GM18508 (cell line): ENCODE measurements at regions not wholly inside any gene's neighbourhood (a gene's known extent, or its start where the extent isn't known, plus 50 kb on each side); places are given as distances from the start of the nearest gene placed in this dataset.

Source experiments
- ATAC-seq: cut with Tn5 transposase; IDR thresholded peaks from one replicate; pipeline ENCODE4 v1.9.1; 2021; ENCODE audit warnings: moderate number of reproducible peaks; ENCODE audit not compliant: insufficient read depth, unreplicated experiment

DNA sequence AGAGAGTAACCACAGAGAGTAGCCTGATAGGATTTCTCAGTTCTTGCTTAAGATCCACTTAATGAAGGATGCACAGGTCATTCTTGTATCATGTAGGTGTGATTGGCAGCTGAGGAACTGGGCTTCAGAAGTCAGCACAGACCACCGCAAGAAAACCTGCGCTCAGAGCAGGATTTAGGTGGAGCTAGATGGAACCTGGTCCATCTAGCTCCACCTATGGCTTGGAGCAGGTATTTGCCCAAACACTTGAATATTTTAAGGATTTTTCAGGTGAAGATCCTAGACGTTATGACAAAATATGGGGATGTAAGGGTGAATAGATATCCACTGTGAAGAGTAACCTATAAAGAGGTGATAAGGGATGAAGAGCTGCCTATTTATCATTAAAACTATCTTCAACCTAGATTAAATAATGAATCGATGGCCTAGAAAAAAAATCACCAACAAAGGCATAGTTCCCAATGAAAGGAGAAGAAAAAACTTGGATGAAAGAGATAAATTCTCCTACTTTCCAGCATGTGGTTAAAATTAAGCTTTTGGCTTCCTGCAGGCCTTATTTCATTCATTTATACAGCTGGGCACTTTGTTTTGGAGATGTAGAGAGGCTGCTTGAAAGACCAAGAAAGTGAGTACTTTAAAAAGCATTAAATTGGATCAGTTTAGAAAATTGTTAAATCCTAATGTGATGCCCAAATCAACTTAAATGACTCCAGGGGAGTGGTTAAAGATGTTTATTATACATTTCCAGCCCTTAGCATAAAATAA is 778.4 kb upstream of the GJE1 start:
- ATAC-seq = no peak

DNA sequence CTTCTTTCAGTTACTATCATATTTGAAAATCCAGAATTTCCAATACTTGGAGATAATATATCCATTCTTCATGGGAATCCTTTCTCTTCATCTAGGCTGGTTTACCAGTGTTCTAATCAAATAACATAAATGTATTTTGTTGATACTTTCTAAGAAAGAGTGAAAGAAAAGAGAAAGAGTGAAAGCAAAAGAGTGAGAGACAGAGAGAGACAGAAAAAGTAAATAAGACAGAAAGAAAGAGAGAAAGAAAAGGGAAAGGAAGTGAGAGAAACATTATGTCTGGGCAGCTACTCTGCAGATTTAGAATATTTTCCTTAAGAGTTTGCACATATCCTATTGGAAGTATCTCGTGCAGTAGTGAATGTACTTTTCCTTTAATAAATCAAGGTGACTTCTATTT is 781.0 kb upstream of the GJE1 start:
- ATAC-seq = no peak

DNA sequence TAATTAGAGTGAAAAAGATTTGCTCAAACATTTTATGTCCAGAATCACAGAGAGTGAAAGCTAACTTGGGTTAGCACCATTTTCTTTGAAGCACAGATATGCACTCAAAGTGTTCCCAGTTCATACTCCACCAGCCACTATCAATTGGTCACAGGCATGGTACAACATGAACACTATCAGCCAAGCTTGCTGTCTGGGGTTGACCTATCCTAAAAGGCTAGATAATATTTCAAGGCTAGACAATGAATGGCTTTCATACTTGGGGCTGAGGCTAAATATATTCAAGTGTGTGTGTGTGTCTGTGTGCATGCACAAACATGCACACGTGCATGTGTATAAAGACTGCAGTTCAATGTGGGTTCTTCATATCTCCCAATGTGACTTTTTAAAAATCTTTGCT is 783.0 kb upstream of the GJE1 start:
- ATAC-seq = no peak

DNA sequence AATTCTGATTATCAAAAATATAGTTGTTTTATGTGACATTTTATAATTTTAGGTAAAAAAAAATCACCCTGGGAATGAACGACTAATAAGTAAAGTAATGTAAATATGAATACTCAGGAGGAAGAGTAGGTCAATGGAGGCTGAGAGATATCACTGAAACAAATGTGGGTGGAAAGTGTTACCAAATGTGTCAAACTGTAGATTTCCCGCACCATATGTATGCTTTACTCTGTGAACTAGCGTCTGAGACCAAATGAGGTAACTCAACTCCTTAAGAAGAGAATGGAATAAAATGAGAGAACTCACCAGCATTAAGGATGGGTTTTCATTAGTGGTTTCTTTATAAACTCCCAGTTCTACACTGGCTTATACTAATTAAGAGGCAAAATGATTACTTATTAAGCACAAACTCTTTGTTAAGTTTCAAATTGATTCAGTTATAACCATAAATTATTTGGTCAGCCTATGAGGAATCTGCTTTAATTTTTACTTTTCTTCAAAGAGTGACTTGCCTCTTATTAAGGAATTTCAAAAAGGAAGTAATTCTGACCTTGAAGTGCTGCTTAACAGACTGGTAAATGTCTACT is 784.7 kb upstream of the GJE1 start:
- no peak for ATAC-seq

DNA sequence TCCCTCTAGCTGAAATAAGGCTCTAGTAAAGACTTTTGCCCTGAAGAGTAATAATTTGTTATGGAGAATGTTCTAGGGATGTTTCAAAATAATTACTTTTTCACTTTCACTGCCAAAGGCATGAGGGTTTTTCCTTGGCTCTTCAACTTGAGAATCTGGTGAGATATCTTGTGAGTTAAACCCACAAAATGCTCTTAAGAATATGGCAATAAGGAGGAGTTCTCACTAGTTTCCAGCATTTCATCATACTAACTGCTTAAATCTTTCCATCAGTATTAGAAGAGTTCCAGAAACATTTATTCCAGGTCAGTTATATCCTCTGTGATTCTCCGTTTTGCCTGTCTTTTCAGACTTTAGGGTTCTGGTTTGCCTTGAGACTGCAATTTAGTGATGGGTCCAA is 785.6 kb upstream of the GJE1 start:
- no peak for ATAC-seq

DNA sequence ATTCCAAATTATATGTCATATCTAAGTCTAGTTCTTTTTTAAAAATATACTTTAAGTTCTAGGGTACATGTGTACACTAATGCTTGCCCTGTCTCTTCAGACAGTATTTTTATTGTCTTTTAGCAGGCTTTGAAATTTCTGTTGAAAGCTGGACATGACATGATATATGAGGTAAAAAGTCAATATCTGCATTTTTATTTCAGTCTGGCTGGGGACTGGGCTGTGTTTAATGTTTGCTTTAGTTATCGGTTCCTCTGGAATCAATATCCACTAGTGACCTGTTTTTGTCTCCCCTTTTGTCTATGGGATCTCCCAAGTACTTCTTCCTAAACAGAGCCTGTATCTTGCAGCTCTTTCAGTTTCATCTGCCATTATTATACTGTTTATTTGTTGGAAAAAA is 786.2 kb upstream of the GJE1 start:
- ATAC-seq = no peak

DNA sequence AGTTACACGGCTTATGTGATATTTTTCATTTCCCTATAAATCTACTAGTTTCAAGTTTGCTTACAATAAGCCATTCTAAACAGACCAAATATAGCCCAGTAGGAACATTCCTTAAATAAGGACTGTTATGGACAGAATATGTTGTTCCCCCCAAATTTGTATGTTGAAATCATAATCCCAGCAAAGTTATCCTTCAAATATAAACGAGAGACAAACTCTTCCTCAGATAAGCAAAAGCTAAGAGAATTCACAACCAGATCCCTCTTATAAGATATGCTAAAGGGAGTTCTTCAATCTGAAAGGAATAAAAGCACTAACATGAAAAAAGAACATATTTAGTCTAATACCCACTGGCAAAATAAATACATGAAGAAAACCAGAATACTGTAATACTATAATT is 795.5 kb upstream of the GJE1 start:
- no peak for ATAC-seq

DNA sequence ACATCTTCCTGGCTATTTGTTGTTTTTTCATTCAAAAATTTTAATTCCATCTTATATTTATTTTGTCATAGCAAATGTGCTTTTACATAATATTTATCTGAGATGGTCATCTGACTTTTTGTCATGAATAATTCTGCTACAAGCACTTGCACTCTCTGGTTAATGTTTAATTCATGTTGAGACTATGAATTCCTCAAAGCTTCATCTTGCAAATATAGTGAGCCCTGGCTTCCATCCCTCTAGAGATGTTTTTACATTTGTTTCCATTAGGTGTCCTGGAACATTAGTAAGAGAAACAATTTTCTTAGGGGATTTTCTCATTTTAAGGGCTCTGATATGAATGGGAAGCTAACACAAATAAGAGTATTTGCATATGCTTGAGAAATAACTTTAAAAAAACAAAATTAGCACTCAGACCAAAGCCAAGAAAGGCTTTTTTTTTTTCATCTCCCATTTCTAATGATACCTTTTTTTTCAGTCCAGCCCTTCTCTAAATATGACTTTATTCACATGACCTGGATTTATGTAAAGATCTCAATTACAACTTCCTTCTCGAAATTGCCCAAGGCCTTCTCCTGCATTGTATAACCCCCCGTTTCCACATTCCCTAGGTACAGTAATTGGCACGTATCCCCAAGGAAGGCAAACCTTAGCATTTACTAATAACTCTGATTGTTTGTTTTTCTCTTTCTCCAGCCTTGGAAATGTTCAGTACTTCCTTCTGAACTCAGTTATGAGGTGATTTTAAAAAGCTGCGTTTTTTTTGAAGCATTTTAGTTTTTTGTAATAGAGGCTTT is 797.0 kb upstream of the GJE1 start:
- no peak for ATAC-seq

DNA sequence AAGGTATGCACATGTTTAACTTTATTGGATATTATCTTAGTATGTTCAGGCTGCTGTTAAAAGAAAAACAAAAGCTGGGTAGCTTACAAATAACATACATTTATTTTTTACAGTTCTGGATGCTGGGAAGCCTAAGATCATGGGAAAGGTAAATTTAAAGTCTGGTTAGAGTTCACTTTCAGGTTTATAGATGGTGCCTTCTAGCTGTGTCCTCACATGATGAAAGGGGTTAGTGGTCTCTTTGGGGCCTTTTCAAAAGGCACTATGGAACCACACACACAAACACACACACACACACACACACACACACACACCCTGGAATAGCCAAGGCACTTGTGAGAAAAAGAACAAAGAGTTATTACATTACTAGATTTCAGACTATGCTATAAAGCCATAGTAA is 805.8 kb upstream of the GJE1 start:
- ATAC-seq = no peak

DNA sequence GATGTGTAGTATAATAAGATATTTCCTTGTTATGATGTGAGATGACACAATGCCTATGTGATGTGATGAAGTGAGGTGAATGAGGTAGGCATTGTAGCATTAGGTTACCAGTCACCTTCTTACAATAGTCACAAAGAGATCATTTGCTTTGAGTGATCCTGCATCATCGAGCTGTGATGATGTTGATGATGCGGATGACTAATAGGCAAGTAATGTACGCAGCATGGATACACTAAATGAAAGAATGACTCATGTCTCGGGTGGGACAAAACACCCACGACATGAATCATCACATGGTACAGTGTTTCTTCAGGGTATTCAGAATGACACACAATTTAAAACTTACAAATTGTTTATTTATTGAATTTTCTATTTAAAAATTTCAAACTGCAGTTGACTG is 806.3 kb upstream of the GJE1 start:
- no peak for ATAC-seq

DNA sequence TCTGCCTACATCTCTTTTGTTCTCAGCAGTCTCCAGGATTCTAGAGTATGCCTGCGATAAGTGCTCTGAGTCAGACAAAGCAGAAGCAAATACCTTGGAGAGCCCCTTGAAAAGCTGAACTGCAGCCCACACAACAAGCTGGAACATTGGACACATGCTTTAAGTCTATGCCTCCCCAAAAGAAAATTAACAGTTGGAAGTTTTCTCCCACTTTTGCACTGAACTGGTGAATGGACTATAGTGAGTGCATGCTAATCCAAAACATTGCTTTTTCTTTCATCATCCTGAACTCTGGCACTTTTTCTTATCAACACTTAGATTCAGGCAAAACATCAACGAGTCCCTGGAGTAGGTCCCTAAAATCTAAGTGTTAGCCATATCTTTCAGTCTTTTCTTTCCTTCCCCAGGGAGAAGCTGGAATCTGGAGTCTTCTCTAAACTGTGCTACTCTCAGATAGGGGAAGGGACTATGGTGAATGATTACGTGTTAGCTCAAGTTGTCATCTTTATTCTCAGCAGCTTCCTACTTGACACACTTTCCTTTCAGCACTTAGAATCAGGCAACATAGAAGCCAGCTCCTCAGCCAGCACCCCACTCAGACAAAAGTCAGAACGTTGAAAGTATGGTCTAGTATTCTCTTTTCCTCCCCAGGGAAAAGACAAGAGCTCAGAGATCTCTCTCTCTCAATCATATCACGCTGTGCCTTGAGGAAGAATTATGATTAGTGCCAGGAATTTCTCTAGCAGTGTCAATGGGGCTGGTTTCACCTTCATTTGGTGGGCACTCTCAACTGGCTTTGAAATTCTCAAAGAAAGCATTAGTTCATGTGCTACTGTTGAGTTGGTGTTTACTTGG is 811.0 kb upstream of the GJE1 start:
- no peak for ATAC-seq

DNA sequence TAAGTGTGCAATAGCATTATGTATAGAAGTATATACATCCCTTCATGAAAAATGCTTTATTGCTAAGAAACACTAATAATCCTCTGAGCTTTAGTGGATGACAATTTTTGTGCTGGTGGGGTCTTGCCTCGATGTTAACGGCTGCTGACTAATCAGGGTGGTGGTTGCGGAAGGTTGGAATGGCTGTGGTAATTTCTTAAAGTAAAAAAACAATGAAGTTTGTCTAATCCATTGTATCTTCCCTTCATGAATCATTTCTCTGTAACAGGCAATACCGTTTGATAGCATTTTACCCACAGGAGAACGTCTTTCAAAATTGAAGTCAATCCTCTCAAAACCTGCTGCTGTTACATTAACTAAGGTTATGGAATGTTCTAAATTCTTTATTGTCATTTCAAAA is 816.5 kb upstream of the GJE1 start:
- no peak for ATAC-seq

DNA sequence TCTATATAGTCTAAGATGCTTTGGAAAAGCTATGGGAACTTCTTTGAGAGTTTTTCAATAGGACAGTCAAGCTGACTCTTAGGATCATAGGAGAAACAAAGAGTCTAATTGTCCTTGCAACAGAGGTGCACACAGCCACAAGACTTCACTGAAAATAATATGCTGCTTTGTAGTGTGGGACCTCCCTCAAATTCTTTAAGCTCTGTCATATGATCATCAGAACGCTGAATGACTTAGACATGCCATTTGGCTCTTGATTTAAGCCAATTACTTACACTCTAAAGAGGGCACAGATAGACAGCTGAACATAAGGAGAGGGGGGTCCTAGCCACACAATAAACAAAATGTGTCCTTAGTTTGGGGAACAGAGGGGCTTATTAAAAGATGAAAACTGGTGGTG is 818.7 kb upstream of the GJE1 start:
- no peak for ATAC-seq

DNA sequence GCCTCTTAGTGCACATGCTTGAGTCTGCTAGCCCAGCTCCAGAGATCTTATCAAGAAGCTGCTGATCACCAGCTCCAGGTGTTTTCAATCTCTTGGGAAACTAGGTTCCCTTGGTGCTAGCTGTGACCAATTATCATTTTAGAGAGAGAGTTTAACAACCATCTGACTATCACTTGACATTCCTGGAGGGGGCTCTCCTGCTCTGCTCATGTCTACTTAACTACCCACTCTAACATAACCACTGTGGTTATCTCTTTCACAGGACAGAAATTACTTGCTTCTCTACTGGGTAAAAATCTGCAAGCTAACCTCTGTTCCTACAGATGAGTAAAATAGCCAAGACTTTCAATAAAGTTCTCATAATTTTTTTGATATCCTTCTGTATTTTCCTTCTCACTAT is 823.4 kb upstream of the GJE1 start:
- ATAC-seq = no peak

DNA sequence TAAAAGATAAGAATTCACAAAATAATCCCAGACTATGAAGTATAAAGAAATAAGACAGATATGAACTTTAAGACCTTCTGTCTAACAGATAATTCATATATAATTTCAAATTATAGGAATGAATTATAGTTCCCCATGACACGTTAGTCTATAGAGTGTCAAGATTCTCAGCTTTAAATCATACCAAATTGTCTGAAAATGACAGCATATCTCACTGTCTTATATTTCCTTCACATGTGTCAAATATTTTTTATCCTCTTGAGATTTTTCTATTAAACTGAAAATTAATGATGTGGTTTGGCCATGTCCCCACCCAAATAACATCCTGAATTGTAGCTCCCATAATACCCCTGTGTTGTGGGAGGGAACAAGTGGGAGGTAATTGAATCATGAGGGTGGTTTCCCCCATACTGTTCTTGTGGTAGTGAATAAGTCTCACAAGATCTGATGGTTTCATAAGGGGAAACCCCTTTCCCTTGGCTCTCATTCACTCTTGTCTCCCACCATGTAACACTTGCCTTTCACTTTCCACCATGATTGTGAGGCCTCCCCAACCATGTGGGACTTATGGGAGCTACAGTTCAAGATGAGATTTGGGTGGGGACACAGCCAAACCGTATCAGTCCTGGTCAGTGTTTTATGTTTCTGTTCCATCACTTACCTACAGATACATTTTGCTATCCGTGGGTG is 825.3 kb upstream of the GJE1 start:
- ATAC-seq = no peak

DNA sequence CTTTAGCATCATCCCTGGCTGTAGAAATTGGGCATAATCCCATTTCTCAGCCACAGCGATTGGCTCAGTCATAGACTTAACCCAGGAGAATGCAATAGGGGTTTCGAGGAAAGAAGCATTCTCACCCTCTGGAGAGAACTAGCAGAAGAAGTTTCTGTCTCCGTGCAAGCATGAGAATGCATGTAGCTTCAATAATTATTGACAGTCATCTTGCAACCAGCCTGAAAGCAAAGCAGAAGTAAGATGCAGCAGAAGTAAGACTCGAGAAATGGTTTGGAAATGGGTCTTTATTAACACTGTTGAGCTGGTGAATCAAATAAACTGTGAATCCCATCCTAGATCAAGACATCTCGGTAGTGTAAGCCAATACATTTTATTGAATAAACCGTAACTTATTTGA is 828.8 kb upstream of the GJE1 start:
- ATAC-seq = no peak

DNA sequence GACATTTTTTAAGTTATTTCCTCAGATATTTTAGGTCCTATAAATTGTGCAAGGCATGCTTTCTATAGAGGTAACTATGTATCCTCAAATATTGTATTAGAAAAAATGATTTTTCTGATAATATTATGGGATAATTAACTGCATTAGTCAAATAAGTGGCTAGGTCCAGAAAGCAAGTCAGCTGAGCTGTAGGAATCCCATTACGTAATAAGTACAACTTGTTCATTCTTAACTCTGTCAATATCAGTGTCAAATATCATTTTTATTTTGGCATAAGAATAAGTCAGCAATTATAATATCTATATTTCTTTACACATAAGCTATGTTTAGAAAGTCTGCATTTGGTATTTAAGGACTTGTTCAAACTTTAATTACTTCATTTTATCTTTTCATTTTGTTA is 830.9 kb upstream of the GJE1 start:
- ATAC-seq = no peak

DNA sequence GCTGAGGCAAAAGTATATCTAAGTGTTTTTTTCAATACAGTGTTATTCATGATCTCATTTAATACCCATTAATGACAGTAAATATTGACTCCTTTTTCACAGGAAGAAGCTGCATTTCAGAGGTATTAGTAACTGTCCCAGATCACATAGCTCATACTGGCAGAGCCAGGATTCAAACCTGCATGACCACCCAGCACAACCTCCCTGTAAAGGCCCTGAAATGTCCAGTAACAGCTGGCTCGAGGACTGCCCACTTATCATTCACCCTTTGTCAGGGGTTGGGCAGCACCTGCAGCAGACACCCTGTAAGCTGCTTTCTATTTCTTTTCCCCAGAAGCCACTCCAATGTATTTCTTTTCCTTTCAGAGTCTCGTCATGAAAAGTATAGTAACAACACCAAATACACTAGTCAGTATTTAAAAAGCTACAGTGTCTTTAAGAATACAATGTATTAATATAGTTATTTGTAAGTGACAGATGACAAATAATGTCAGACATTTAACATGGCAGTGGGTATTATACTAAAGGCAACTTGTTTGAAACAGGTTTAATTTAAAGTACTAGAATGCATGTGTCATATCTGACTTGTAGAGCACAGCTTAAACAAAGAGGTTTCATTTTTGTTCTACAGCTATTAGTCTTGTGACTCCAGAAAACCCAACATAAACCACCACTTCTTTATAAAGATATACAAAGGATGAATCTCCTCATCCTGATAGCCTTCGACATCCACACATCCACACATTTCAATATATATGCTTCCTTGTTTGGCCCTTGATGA is 841.6 kb upstream of the GJE1 start:
- ATAC-seq = no peak

DNA sequence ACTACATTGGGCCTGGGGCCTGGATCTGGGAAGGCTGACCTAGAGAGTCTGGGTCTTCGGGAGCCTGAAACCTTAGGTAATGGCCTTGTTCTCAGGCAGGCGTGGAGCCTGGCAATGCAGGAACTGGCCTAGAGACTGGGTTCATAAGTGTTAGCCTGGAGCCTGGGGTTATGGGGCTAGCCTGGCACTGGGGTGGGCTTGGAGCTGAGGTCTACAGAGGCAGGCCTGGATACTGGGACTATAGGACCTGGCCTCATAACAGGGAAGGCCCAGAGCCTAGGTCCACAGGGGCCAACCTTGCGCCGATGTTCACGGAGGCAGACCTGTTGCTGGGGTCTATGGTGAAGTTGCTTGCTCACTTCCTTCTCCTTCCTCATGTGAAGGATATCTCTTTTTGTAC is 843.8 kb upstream of the GJE1 start:
- ATAC-seq = no peak
